Pancreas (tissue), 10 donors: ENCODE measurements at regions not wholly inside any gene's neighbourhood (a gene's known extent, or its start where the extent isn't known, plus 50 kb on each side); places are given as distances from the start of the nearest gene placed in this dataset.

Source experiments
- ATAC-seq, 4 donors: fragments of 200-7000 bp; cut with Tn5 transposase; one replicate each; pipeline versions ENCODE4 v1.8.0 to v1.9.1; 2020; ENCODE audit warnings: mild to moderate bottlenecking in 4 of 4, moderate library complexity in 4 of 4
- DNase-seq, 6 donors: peaks; one replicate each; pipeline ENCODE4 v3.0.0-alpha.2; 2020
- FAIRE-seq: peaks from 2 replicates; lab custom pipeline; 2012; peaks lifted over from hg19 to GRCh38; lab: Jason Lieb, UNC
- H3K27ac ChIP-seq, 4 donors: fragments of 200-600 bp; sonication (generic); 1 replicate in 3 of 4; 2 replicates in 1 of 4; pipeline versions ENCODE4 v1.5.0 to v1.8.0; 2020
- H3K27me3 ChIP-seq, 4 donors: fragments of 200-600 bp; one replicate each; pipeline ENCODE4 v1.8.0; 2021
- H3K36me3 ChIP-seq, 3 donors: fragments of 200-600 bp; sonication (generic) in 1 of 3; one replicate each; pipeline versions ENCODE4 v1.5.0 to v1.8.0; 2020 to 2021
- H3K4me1 ChIP-seq, 3 donors: fragments of 200-600 bp; one replicate each; pipeline ENCODE4 v1.8.0; 2021
- H3K4me3 ChIP-seq, 4 donors: fragments of 200-600 bp; sonication (generic) in 2 of 4; one replicate each; pipeline versions ENCODE4 v1.5.0 to v1.8.0; 2020 to 2021
- H3K9me3 ChIP-seq, 4 donors: fragments of 200-600 bp; one replicate each; pipeline ENCODE4 v1.8.0; 2021
- WGBS, 2 donors: extraction: QIAGEN DNeasy Blood & Tissue Kit; methylation state at CpG; one replicate each; pipeline ENCODE4 v1.1.7; 2013; 5-methylcytosine and 5-hydroxymethylcytosine counted together
- intact Hi-C, 3 donors: fragments of 100-400 bp; cut with DNase I; formaldehyde crosslinking; loops; one replicate each; pipeline versions ENCODE4 v1.11.1 to v1.14.2; 2022
- TF ChIP-seq, protein P1 (sequence below), 4 donors: fragments of 200-600 bp; sonication (generic) in 3 of 4; IDR thresholded peaks; one replicate each; pipeline versions ENCODE4 v1.5.0 to v1.8.0; 2021; ENCODE audit warnings: antibody characterized with exemption in 4 of 4
- donor health status: healthy with polysubstance abuse.
- donor health status: DM: no; HTN: no; CAD: no; lungs with moderate emphysema.
- donor health status: DM: no; HTN: no; CAD: no.
- donor health status: control.
- donor health status: control.
- donor health status: Bipolar disorder and iron deficiency.
- donor health status: DM: yes; HTN: yes; CAD: no.
- donor health status: DM: no; HTN: no; CAD: no.
- donor health status: DM: no; HTN: no; CAD: no.
- donor health status: DM: yes; HTN: yes; CAD: no.

DNA sequence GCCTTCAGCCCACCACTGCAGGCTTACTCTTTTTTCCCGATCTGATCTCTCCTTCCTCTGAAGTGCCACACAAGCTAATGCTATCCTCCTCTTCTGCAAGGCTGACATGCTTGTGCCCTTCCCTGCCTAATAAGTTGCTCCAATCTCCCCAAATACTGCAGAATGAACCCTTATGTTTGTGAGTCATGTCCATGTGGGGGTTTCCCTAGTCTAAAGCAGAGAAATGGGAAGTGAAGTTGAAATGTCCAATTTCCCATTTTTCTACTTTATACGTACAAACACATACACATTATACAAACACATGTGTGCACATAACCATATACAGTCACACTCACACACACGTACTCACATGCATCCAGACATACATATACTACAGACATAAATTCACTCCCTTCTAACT, 288.1 kb upstream of the CELF4 start:
- TF ChIP-seq, protein P1, sequence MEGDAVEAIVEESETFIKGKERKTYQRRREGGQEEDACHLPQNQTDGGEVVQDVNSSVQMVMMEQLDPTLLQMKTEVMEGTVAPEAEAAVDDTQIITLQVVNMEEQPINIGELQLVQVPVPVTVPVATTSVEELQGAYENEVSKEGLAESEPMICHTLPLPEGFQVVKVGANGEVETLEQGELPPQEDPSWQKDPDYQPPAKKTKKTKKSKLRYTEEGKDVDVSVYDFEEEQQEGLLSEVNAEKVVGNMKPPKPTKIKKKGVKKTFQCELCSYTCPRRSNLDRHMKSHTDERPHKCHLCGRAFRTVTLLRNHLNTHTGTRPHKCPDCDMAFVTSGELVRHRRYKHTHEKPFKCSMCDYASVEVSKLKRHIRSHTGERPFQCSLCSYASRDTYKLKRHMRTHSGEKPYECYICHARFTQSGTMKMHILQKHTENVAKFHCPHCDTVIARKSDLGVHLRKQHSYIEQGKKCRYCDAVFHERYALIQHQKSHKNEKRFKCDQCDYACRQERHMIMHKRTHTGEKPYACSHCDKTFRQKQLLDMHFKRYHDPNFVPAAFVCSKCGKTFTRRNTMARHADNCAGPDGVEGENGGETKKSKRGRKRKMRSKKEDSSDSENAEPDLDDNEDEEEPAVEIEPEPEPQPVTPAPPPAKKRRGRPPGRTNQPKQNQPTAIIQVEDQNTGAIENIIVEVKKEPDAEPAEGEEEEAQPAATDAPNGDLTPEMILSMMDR (IDR thresholded peaks at IDR 0.05) = no peak
- H3K4me3 ChIP-seq = no peak overlapping the region
- ATAC-seq (no peak), DNase-seq (no peak), FAIRE-seq (no peak)
- H3K4me1 ChIP-seq = no peaks in the 10 kb centered on the region
- no peaks in the 10 kb centered on the region for H3K27me3 ChIP-seq
- intact Hi-C loops = no loop called here
- no peaks in the 10 kb centered on the region for H3K36me3 ChIP-seq
- 61 to 75% methylated on average over 3 of the region's 3 CpGs for WGBS, 2 donors
- no peaks in the 10 kb centered on the region for H3K9me3 ChIP-seq
- H3K27ac ChIP-seq = no peak overlapping the region

DNA sequence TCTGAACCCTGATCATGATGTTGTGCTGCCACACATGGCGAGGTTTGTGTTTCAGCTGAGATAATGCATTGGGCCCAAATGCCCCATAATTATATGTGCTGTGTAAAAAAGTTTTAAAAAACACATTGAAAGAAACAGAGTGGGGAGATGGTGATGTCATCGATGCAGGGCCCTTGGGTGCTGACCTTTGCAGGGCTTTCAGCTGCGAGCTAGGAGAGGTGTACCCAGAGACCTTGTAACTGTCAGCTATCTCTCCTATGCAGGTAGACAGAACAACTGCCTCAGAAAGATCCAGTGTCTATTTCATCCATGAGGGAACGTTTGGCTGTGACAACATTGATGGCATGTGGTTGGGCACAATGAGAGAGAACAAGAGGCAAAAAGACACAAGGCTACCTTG, 286.9 kb upstream of the CELF4 start:
- Histone ChIP-seq H3K27me3 (no peaks in the 10 kb centered on the region), H3K36me3 (no peaks in the 10 kb centered on the region), H3K27ac (no peak overlapping the region), H3K9me3 (no peaks in the 10 kb centered on the region), H3K4me1 (no peaks in the 10 kb centered on the region), H3K4me3 (no peak overlapping the region)
- intact Hi-C loops = no loop called here
- WGBS, 2 donors = 50 to 67% methylated on average over 4 of the region's 4 CpGs
- TF ChIP-seq, protein P1 (IDR thresholded peaks at IDR 0.05) = no peak
- DNase-seq (no peak), ATAC-seq (no peak), FAIRE-seq (no peak)

DNA sequence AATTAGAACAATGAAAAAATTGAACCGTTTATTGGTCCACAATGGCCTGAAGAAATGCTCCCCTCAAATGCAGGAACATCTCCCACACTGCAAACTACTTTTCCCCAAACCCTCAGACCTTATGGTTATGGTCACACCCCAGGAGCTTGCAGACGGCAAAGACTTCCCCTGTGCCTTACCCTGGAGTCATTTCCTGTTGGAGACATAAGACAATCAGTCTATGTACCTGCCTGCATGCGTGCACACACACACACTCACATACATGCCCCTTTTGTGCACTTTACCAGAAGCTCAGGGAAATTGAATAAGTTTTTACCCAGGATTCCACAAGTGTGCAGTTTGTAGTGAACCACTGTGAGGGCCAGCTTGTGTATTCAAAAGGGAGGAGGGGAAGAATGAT, 281.9 kb upstream of the CELF4 start:
- H3K36me3 ChIP-seq = no peaks in the 10 kb centered on the region
- intact Hi-C loops = no loop called here
- TF ChIP-seq, protein P1 (IDR thresholded peaks at IDR 0.05) = no peak
- no peaks in the 10 kb centered on the region for H3K27me3 ChIP-seq
- ATAC-seq = no peak
- no peak overlapping the region for H3K27ac ChIP-seq
- no peaks in the 10 kb centered on the region for H3K9me3 ChIP-seq
- no peak for DNase-seq
- 58 to 59% methylated on average over 3 of the region's 3 CpGs for WGBS, 2 donors
- H3K4me1 ChIP-seq = no peaks in the 10 kb centered on the region
- no peak overlapping the region for H3K4me3 ChIP-seq
- FAIRE-seq = no peak

DNA sequence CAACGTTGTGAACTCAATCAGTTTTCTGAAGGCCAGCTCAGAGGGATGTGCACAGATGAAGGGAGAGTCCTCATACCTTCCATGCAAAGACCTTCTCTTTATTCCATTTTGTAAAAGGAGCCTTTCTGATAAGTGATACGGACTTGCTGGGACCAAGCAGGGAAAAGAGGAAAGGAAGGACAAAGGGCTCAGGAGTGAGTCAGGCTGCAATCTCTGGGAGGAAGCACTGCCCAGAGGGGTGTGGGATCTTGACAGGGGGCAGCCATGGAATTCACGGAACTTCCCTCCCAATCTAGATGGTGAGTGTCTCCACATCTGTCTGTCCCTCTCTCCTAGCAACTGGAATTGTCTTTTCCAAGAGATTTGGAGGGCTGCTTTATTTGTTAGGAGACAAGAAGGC, 281.4 kb upstream of the CELF4 start:
- 45 to 49% methylated on average over 3 of the region's 3 CpGs for WGBS, 2 donors
- H3K27ac ChIP-seq = no peak overlapping the region
- DNase-seq (no peak), FAIRE-seq (no peak), ATAC-seq (no peak)
- no peaks in the 10 kb centered on the region for H3K9me3 ChIP-seq
- no peak overlapping the region for H3K4me3 ChIP-seq
- no peaks in the 10 kb centered on the region for H3K36me3 ChIP-seq
- H3K27me3 ChIP-seq = no peaks in the 10 kb centered on the region
- intact Hi-C loops = no loop called here
- no peaks in the 10 kb centered on the region for H3K4me1 ChIP-seq
- TF ChIP-seq, protein P1 (IDR thresholded peaks at IDR 0.05) = no peak

DNA sequence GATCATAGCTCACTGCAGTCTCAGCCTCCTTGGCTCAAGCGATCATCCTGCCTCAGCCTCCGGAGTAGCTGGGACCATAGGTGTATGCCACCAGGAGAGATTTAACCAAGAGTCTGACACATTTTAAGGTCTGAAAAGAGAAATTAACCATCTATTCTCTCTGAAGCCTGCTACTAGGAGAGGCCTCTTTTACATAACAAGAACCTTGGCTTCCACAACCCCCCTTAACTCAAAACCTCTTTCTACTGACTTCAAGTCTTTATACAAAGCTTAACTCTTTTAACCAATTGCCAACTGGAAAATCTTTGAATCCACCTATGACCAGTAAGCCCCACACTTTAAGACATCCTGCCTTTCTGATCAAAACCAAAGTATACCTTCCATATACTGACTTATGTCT, 279.9 kb upstream of the CELF4 start:
- Histone ChIP-seq H3K36me3 (no peaks in the 10 kb centered on the region), H3K27ac (no peak overlapping the region), H3K4me3 (no peak overlapping the region), H3K4me1 (no peaks in the 10 kb centered on the region), H3K27me3 (no peaks in the 10 kb centered on the region), H3K9me3 (no peaks in the 10 kb centered on the region)
- DNase-seq (no peak), FAIRE-seq (no peak), ATAC-seq (no peak)
- TF ChIP-seq, protein P1 (IDR thresholded peaks at IDR 0.05) = no peak
- intact Hi-C loops = no loop called here
- 89 to 91% methylated on average over 2 of the region's 2 CpGs for WGBS, 2 donors
